ENCODE measurements at regions not wholly inside any gene's neighbourhood (a gene's known extent, or its start where the extent isn't known, plus 50 kb on each side); places are given as distances from the start of the nearest gene placed in this dataset.
A peak's percentile ranks its signal among the peaks of the same experiment; 100 is the strongest.

DNA sequence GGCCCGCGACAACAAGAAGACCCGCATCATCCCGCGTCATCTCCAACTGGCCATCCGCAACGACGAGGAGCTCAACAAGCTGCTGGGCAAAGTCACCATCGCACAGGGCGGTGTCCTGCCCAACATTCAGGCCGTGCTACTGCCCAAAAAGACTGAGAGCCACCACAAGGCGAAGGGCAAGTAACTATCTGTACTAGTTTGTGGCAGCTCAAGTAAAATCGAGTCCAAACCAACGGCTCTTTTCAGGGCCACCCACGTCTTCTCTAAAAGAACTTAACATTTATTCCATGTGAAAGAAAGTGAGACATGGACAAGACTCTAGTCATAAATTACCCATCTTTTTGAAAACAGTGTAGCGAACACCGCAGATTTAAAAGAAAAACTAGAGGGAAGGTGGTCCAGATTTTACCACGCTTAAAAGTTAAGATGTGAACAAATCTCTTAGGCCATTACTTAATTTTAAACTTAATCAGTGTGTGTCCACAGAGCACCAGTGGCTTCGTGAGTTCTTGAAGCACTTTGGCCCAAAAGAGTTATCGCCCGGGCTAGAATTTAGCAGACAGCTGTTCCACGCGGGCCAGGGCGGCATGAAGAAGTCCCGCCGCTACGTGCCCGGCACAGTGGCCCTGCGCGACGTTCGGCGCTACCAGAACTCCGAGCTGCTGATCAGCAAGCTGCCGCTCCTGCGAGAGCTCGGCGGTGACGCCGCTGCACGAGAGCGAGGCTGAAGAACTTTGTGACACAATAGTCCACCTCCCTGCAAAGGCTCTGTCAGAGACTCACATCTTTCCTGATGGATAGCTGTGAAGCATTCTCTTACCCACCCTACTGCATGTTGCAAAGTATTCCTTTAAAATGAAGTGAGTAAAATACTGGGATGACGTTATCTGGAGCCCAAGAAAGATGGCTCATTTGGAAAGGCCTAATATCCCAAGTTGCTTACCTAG lies 113.9 kb upstream of the PRSS16 start:
- TF ChIP-seq POLR2AphosphoS5 (IDR thresholded peaks at IDR 0.05; ENCODE audit: low read depth) (peak; percentile 17; the same call in 1 of the 2 replicates), CREB1 (CRISPR knock-in tag; IDR thresholded peaks at IDR 0.05; ENCODE audit: low read depth) (peak; percentile 33), NANOG (IDR thresholded peaks at IDR 0.05; ENCODE audit: borderline replicate concordance) (no peak), ZNF331 (CRISPR knock-in tag; IDR thresholded peaks at IDR 0.05; ENCODE audit: low read depth) (no peak), STAT1 (IDR thresholded peaks at IDR 0.05; ENCODE audit: unreplicated experiment) (no peak)
- TF ChIP-seq, protein P1, sequence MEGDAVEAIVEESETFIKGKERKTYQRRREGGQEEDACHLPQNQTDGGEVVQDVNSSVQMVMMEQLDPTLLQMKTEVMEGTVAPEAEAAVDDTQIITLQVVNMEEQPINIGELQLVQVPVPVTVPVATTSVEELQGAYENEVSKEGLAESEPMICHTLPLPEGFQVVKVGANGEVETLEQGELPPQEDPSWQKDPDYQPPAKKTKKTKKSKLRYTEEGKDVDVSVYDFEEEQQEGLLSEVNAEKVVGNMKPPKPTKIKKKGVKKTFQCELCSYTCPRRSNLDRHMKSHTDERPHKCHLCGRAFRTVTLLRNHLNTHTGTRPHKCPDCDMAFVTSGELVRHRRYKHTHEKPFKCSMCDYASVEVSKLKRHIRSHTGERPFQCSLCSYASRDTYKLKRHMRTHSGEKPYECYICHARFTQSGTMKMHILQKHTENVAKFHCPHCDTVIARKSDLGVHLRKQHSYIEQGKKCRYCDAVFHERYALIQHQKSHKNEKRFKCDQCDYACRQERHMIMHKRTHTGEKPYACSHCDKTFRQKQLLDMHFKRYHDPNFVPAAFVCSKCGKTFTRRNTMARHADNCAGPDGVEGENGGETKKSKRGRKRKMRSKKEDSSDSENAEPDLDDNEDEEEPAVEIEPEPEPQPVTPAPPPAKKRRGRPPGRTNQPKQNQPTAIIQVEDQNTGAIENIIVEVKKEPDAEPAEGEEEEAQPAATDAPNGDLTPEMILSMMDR (conservative IDR thresholded peaks at IDR 0.05; ENCODE audit: low read depth in 2 of 2): no peak
- peaks cover 3% of the 10 kb centered on the region for H3K27me3 Mint-ChIP-seq (ENCODE audit: insufficient read depth, low read depth, poor library complexity)
- H3K36me3 ChIP-seq (ENCODE audit: insufficient read depth): no peaks in the 10 kb centered on the region
- H3K4me1 ChIP-seq (ENCODE audit: insufficient read depth): peaks cover 38% of the 10 kb centered on the region
- H4K20me1 ChIP-seq (replicated peaks; ENCODE audit: insufficient read depth): no peaks in the 10 kb centered on the region
- peaks cover 11% of the 10 kb centered on the region for H3K79me2 ChIP-seq (replicated peaks; ENCODE audit: insufficient read depth)
- H3K9me2 ChIP-seq (ENCODE audit: insufficient read depth): no peaks in the 10 kb centered on the region
- no peaks in the 10 kb centered on the region for H3F3A ChIP-seq (replicated peaks; ENCODE audit: low read depth)
- no peaks in the 10 kb centered on the region for H3K27me3 ChIP-seq (ENCODE audit: insufficient read depth)
- H3K27ac Mint-ChIP-seq: no peak overlapping the region
- peak overlapping the region; percentile 83 for H3K4me2 ChIP-seq
- H3K4me3 ChIP-seq: peak overlapping the region; percentile 76
- no peaks in the 10 kb centered on the region for H3K36me3 Mint-ChIP-seq (ENCODE audit: low read depth)
- H3K9me3 Mint-ChIP-seq: no peaks in the 10 kb centered on the region; the same call in 1 of the 3 replicates
- H3K4me3 Mint-ChIP-seq: no peak overlapping the region
- DNase-seq (ENCODE audit: low spot score) (peak; percentile 76), ATAC-seq (peak; percentile 31)
- peaks cover 55% of the 10 kb centered on the region for H3K4me1 Mint-ChIP-seq
- no peak overlapping the region for H2AFZ ChIP-seq
- H3K27ac ChIP-seq (ENCODE audit: low read depth): peak overlapping the region; percentile 96

DNA sequence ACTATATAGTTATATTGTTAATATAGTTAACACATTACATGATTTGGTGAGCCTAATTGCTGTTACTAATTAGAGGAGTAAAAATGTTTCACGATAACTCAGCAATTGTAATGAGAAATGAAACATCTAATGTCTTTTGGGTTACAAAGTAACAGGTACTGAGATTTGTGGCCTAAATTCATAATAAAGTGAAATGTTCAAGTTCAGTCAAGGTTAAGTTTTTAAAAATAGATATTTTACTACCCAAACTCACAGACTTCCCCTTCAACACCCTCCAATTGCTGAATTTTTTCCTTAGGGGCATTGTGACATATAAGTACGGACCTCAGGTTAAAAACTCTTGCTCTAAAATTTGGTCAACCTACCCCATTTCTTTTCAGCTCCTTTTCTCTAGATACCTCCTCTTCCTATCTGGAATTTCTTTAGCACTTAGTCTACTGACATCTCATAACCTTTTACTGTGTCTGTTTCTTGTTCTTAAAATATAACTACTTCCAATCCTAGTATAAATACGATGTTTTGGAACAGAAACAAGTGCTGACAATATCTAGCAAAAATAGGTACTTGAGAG lies 112.3 kb upstream of the PRSS16 start:
- H2AFZ ChIP-seq: no peak overlapping the region
- no peaks in the 10 kb centered on the region for H3K27me3 ChIP-seq (ENCODE audit: insufficient read depth)
- H4K20me1 ChIP-seq (replicated peaks; ENCODE audit: insufficient read depth): no peaks in the 10 kb centered on the region
- Mint-ChIP-seq H3K9me3 (peaks cover 2% of the 10 kb centered on the region; the same call in 2 of the 3 replicates), H3K4me1 (peaks cover 50% of the 10 kb centered on the region), H3K27ac (peak overlapping the region; percentile 64), H3K27me3 (ENCODE audit: insufficient read depth, low read depth, poor library complexity) (peaks cover 17% of the 10 kb centered on the region), H3K4me3 (peak overlapping the region; percentile 30; the same call in 1 of the 3 replicates), H3K36me3 (ENCODE audit: low read depth) (peaks cover 10% of the 10 kb centered on the region; the same call in 2 of the 3 replicates)
- no peak overlapping the region for H3K4me3 ChIP-seq
- H3F3A ChIP-seq (replicated peaks; ENCODE audit: low read depth): no peaks in the 10 kb centered on the region
- no peaks in the 10 kb centered on the region for H3K36me3 ChIP-seq (ENCODE audit: insufficient read depth)
- H3K4me1 ChIP-seq (ENCODE audit: insufficient read depth): peaks cover 36% of the 10 kb centered on the region
- ATAC-seq (no peak), DNase-seq (ENCODE audit: low spot score) (no peak)
- H3K27ac ChIP-seq (ENCODE audit: low read depth): 0 out of 2 replicates have a peak overlapping the region, but pooled peaks have one; percentile 20
- H3K4me2 ChIP-seq: 0 out of 2 replicates have a peak overlapping the region, but pooled peaks have one; percentile 11
- H3K9me2 ChIP-seq (ENCODE audit: insufficient read depth): no peaks in the 10 kb centered on the region
- peaks cover 20% of the 10 kb centered on the region for H3K79me2 ChIP-seq (replicated peaks; ENCODE audit: insufficient read depth)
- no peak for TF ChIP-seq POLR2AphosphoS5 (IDR thresholded peaks at IDR 0.05; ENCODE audit: low read depth)
- no peak for TF ChIP-seq EZH2phosphoT487 (IDR thresholded peaks at IDR 0.05; ENCODE audit: unreplicated experiment)
- no peak for TF ChIP-seq JUNB (IDR thresholded peaks at IDR 0.05; ENCODE audit: unreplicated experiment)
- TF ChIP-seq, protein P2, sequence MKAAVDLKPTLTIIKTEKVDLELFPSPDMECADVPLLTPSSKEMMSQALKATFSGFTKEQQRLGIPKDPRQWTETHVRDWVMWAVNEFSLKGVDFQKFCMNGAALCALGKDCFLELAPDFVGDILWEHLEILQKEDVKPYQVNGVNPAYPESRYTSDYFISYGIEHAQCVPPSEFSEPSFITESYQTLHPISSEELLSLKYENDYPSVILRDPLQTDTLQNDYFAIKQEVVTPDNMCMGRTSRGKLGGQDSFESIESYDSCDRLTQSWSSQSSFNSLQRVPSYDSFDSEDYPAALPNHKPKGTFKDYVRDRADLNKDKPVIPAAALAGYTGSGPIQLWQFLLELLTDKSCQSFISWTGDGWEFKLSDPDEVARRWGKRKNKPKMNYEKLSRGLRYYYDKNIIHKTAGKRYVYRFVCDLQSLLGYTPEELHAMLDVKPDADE (IDR thresholded peaks at IDR 0.05): no peak
- TF ChIP-seq STAT1 (IDR thresholded peaks at IDR 0.05; ENCODE audit: unreplicated experiment): no peak
- TF ChIP-seq, protein P1 (conservative IDR thresholded peaks at IDR 0.05; ENCODE audit: low read depth in 2 of 2): no peak
- TF ChIP-seq CREB1 (CRISPR knock-in tag; IDR thresholded peaks at IDR 0.05; ENCODE audit: low read depth): no peak
- no peak for TF ChIP-seq NANOG (IDR thresholded peaks at IDR 0.05; ENCODE audit: borderline replicate concordance)
- no peak for TF ChIP-seq ZNF114 (CRISPR knock-in tag; IDR thresholded peaks at IDR 0.05)
- no peak for TF ChIP-seq EZH2 (IDR thresholded peaks at IDR 0.05; ENCODE audit: low read depth, unreplicated experiment)
- TF ChIP-seq, protein P3, sequence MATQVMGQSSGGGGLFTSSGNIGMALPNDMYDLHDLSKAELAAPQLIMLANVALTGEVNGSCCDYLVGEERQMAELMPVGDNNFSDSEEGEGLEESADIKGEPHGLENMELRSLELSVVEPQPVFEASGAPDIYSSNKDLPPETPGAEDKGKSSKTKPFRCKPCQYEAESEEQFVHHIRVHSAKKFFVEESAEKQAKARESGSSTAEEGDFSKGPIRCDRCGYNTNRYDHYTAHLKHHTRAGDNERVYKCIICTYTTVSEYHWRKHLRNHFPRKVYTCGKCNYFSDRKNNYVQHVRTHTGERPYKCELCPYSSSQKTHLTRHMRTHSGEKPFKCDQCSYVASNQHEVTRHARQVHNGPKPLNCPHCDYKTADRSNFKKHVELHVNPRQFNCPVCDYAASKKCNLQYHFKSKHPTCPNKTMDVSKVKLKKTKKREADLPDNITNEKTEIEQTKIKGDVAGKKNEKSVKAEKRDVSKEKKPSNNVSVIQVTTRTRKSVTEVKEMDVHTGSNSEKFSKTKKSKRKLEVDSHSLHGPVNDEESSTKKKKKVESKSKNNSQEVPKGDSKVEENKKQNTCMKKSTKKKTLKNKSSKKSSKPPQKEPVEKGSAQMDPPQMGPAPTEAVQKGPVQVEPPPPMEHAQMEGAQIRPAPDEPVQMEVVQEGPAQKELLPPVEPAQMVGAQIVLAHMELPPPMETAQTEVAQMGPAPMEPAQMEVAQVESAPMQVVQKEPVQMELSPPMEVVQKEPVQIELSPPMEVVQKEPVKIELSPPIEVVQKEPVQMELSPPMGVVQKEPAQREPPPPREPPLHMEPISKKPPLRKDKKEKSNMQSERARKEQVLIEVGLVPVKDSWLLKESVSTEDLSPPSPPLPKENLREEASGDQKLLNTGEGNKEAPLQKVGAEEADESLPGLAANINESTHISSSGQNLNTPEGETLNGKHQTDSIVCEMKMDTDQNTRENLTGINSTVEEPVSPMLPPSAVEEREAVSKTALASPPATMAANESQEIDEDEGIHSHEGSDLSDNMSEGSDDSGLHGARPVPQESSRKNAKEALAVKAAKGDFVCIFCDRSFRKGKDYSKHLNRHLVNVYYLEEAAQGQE (IDR thresholded peaks at IDR 0.05; ENCODE audit: unreplicated experiment): no peak
- no peak for TF ChIP-seq ZNF331 (CRISPR knock-in tag; IDR thresholded peaks at IDR 0.05; ENCODE audit: low read depth)
